Endodermal cell (in vitro differentiated cells): ENCODE measurements at regions not wholly inside any gene's neighbourhood (a gene's known extent, or its start where the extent isn't known, plus 50 kb on each side); places are given as distances from the start of the nearest gene placed in this dataset.

Source experiments
- DNase-seq: peaks from one replicate; pipeline ENCODE4 v3.0.0-alpha.2; 2017
- H3K27ac ChIP-seq: 2 replicates; pipeline ENCODE4 v1.5.1; 2013; ENCODE audit warnings: mild to moderate bottlenecking, low read depth, low read length, moderate library complexity
- H3K27me3 ChIP-seq: 2 replicates; pipeline ENCODE4 v1.6.1; 2013; ENCODE audit warnings: mild to moderate bottlenecking, low read length, moderate library complexity; ENCODE audit not compliant: insufficient read depth, control insufficient read depth, poor library complexity, severe bottlenecking
- H3K36me3 ChIP-seq: 2 replicates; pipeline ENCODE4 v1.7.0; 2013; ENCODE audit warnings: mild to moderate bottlenecking, low read length, moderate library complexity; ENCODE audit not compliant: control insufficient read depth, insufficient read depth
- H3K4me1 ChIP-seq: one replicate; pipeline ENCODE4 v1.7.0; 2013; ENCODE audit warnings: low read length; ENCODE audit not compliant: control insufficient read depth, insufficient read depth
- H3K4me3 ChIP-seq: 2 replicates; pipeline ENCODE4 v1.5.1; 2013; ENCODE audit warnings: mild to moderate bottlenecking, low read length, moderate library complexity
- H3K9ac ChIP-seq: 2 replicates; pipeline ENCODE4 v1.6.1; 2013; ENCODE audit warnings: mild to moderate bottlenecking, low read length, moderate library complexity; ENCODE audit not compliant: poor library complexity, severe bottlenecking; ENCODE audit errors: extremely low read depth
- H3K9me3 ChIP-seq: 2 replicates; pipeline ENCODE4 v1.6.1; 2013; ENCODE audit warnings: mild to moderate bottlenecking, low read length, moderate library complexity; ENCODE audit not compliant: control insufficient read depth
- H3K27ac Mint-ChIP-seq: 2 replicates; pipeline ENCODE4 v1.8.0; 2020; ENCODE audit warnings: mixed read lengths
- H3K27me3 Mint-ChIP-seq: 2 replicates; pipeline ENCODE4 v1.8.0; 2021; ENCODE audit warnings: mild to moderate bottlenecking, mixed read lengths; ENCODE audit not compliant: insufficient read depth
- H3K36me3 Mint-ChIP-seq: 2 replicates; pipeline ENCODE4 v1.8.0; 2020; ENCODE audit warnings: low read depth, mixed read lengths
- H3K4me1 Mint-ChIP-seq: 2 replicates; pipeline ENCODE4 v1.8.0; 2020; ENCODE audit warnings: mixed read lengths
- H3K4me3 Mint-ChIP-seq: 2 replicates; pipeline ENCODE4 v1.8.0; 2020; ENCODE audit warnings: mild to moderate bottlenecking, moderate library complexity, mixed read lengths
- H3K9me3 Mint-ChIP-seq: 2 replicates; pipeline ENCODE4 v1.8.0; 2020; ENCODE audit warnings: mild to moderate bottlenecking, mixed read lengths
- CTCF ChIP-seq: fragments of 200-600 bp; sonication (generic); conservative IDR thresholded peaks from 2 replicates; pipeline ENCODE4 v1.5.0; 2021; ENCODE audit warnings: antibody characterized with exemption, mild to moderate bottlenecking
- WGBS, 2 experiments: methylation state at CpG; one replicate each; pipeline versions ENCODE4 v1.1.5 to v1.1.7; 2013; ENCODE audit warnings: missing lambda C conversion rate in 2 of 2, mixed read lengths in 1 of 2; ENCODE audit not compliant: insufficient coverage in 1 of 2, insufficient read length in 1 of 2; 5-methylcytosine and 5-hydroxymethylcytosine counted together

- Histone ChIP-seq H3K9ac (no peak overlapping the region), H3K4me1 (no peaks in the 10 kb centered on the region), H3K27me3 (no peaks in the 10 kb centered on the region), H3K27ac (no peak overlapping the region), H3K36me3 (no peaks in the 10 kb centered on the region), H3K9me3 (no peaks in the 10 kb centered on the region), H3K4me3 (no peak overlapping the region)
- Mint-ChIP-seq H3K4me1 (peaks cover 1% of the 10 kb centered on the region), H3K36me3 (no peaks in the 10 kb centered on the region), H3K27me3 (no peaks in the 10 kb centered on the region), H3K27ac (no peak overlapping the region), H3K4me3 (no peak overlapping the region), H3K9me3 (no peaks in the 10 kb centered on the region)
- no peak for TF ChIP-seq CTCF
- no peak for DNase-seq
Observed at GRCh38 chr3:178472941-178473340, 63.3 kb upstream of the KCNMB2 start.

- H3K27ac Mint-ChIP-seq: no peak overlapping the region
Observed at GRCh38 chr3:178474526-178474925, 61.7 kb upstream of the KCNMB2 start.

GRCh38 chr3:178475062-178475461 is 61.2 kb upstream of the KCNMB2 start:
- H3K4me3 ChIP-seq: no peak overlapping the region
- H3K27ac ChIP-seq: no peak overlapping the region
- H3K4me1 ChIP-seq: no peaks in the 10 kb centered on the region
- 87 to 92% methylated on average over 2 to 3 of the region's 3 CpGs for WGBS, 2 experiments
- peak; percentile 56 for TF ChIP-seq CTCF
- H3K27ac Mint-ChIP-seq: no peak overlapping the region
- peaks cover 4% of the 10 kb centered on the region for H3K27me3 Mint-ChIP-seq
- H3K9ac ChIP-seq: no peak overlapping the region
- peaks cover under 1% of the 10 kb centered on the region for H3K27me3 ChIP-seq
- H3K9me3 Mint-ChIP-seq: no peaks in the 10 kb centered on the region
- peaks cover 3% of the 10 kb centered on the region for H3K4me1 Mint-ChIP-seq
- no peak overlapping the region for H3K4me3 Mint-ChIP-seq
- DNase-seq: no peak
- no peaks in the 10 kb centered on the region for H3K36me3 ChIP-seq
- no peaks in the 10 kb centered on the region for H3K36me3 Mint-ChIP-seq
- no peaks in the 10 kb centered on the region for H3K9me3 ChIP-seq

More at GRCh38 chr3:178474526-178474925, 61.7 kb upstream of the KCNMB2 start:
- Histone ChIP-seq H3K27me3 (no peaks in the 10 kb centered on the region), H3K4me3 (no peak overlapping the region), H3K4me1 (no peaks in the 10 kb centered on the region), H3K9me3 (no peaks in the 10 kb centered on the region), H3K36me3 (no peaks in the 10 kb centered on the region), H3K9ac (no peak overlapping the region), H3K27ac (no peak overlapping the region)
- Mint-ChIP-seq H3K4me3 (no peak overlapping the region), H3K36me3 (no peaks in the 10 kb centered on the region), H3K4me1 (peaks cover 3% of the 10 kb centered on the region), H3K27me3 (peaks cover 2% of the 10 kb centered on the region), H3K9me3 (no peaks in the 10 kb centered on the region)
- TF ChIP-seq CTCF: no peak
- DNase-seq: no peak
- WGBS, 2 experiments: 63 to 67% methylated on average over 3 to 4 of the region's 4 CpGs
